HG03342 (cell line): ENCODE measurements at regions not wholly inside any gene's neighbourhood (a gene's known extent, or its start where the extent isn't known, plus 50 kb on each side); places are given as distances from the start of the nearest gene placed in this dataset.

Experiments used
- ATAC-seq: cut with Tn5 transposase; IDR thresholded peaks from one replicate; pipeline ENCODE4 v1.9.1; 2021; ENCODE audit warnings: mild to moderate bottlenecking, moderate library complexity; ENCODE audit not compliant: unreplicated experiment

GRCh38 chrX:139293991-139294390 lies 236.5 kb upstream of the F9 start:
- no peak for ATAC-seq

- peak; percentile 64 for ATAC-seq
Observed at GRCh38 chrX:139290310-139290709, 240.2 kb upstream of the F9 start.

DNA sequence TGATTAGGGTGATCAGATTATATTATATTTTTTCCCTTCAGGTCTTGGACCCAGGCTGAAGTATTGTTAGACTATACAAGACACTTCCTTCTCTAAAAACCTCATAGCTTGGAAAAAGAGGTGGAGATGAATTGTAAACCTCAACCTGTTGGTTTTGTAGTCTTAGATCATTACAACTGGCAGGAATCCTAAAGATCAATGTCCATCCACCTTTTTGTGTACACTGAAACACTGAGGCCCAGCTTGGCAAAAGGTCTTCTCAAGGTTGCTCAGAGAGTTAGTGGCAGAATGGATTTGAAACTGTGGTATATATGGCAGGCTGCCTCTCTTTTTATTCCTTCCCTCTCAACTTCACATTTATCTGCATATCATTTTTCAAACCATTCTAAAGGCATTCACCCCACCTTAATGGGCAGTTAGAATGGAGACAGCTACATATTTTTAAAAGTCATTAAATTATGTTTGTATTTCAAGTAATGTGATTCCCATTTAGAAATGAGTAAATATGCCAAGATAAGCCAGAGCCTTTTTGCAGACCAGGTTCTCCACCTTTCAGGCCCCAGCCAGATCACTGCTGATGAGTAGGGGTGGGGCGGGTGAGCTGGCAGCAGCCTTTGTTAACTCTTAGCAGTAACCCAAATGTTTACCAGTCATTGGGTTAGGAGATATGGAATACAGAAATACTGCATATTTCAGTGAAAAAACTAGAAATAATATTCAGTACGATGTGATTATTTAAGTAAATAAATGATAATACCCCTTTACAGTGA lies 243.2 kb upstream of the F9 start:
- no peak for ATAC-seq

DNA sequence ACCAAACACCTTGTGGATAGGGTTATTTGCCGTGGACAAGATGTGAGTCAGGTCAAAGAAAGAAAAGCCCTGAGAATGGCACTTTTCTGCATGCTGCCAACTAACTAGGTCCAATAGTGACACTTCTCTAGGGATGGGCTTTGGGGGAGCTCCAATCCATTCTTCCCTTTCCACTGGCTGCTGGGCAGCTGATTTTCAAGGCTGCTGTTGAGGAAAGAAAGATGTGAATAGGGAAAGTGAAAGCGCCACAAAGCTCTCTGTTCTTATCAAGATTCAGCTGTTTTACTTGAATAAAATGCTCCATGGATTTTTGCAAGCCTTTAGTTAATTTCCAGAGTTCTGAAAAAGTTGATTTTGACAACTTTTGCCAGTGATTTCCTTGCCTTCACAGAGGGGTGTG lies 244.2 kb upstream of the F9 start:
- ATAC-seq, result no peak

GRCh38 chrX:139267851-139268250 lies 262.7 kb upstream of the F9 start:
- ATAC-seq, result no peak

DNA sequence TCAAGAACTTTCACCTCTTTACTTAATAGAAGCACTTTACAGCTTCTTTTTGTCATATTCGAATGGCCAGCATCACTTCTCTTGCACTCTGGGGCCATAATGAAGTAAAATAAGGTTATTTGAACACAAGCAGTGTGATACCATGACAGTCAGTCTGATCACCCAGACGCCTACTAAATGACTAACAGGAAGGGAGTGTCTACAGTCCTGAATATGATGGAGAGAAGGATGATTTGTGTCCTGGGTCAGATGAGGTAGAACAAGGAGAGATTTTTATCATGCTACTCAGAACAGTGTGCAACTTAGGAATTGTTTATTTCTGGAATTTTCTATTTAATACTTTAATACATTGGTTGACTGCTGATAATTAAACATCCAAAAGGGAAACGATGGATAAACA lies 284.2 kb upstream of the F9 start:
- ATAC-seq, result no peak

- ATAC-seq, result no peak
Observed at GRCh38 chrX:139237141-139237540, 293.4 kb upstream of the F9 start.

DNA sequence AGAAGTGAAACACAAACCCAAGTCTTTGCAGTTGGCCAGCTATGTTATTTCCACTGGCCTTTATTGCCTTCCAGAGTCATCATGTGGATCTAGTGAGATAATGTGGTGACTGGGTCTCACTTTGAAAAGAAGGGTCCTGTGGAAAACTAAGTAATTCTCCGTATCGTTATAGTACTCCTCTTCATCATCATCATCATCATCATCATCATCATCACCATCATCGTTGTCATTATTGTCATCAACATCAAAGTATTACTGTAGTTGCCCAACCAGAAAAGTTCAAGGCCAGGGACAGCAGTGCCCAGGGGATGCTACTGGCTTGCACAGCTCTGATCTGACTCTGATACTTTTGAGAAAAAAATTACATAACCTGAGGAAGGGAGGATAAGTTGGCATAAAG lies 295.6 kb upstream of the F9 start:
- no peak for ATAC-seq

DNA sequence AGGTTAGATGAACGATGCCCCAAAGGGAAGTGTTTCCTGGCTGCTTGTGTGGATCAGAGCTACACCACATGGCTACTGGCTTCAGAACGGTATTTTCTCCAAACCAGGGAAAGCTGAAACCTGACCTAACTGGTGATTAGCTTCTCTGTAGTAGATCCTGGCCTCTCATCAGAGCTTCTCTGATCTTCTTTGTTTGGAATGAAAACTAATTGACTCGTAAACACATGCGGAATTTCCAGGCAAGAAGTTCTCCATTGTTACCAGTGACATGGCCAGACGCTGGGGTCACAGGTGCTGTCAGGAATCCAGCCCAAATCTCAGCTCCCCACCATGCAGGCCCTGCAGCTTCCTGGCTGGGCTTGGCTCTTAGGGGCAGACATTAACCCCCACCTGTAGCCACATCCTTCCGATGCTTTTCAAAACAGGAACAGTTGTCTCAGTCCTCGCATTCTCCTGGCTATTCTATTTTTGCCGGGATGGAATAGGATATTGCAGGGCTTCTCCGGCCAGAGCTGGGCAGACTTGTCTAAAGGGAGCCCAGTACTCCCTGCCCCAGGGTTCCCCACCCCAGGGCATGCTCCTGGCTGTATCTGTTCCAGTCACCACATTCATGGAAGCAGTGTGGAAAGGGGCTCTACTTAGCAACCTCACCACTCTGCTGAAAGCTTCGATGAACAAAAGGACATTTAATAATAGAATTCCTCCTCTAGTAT lies 305.4 kb upstream of the F9 start:
- ATAC-seq, result no peak

DNA sequence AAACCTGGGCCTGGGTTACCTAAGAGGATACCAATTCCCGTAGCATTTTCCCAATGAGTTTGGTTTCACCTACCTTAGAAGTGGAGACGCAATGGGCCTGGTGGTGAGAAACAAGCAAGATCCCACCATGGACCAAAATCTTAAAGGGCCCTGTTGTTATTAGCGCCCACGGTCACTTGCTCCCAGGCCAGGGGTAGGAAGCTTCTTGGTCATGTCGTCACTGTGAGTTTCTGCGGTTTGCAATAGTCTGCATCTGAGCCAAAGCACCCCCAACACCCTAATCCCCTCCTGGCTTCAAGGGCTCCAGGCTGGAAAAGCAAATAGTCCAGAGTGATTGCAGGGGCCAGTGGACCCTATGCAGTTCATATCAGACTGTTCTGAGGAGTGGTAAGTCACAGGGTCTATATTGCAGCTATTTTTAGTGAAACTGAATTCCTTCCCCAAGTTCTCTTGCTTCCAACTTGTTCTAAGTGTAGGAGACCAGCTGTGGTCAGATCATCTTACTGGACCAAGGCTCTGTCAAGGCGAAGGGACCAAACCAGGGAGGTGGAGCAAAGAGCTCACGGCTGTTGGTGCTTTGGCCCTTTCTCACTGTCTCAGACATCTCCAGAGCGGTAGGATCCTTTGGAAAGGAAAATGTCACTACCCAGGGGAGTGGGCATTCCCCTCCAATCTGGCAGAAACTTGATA lies 307.9 kb upstream of the F9 start:
- ATAC-seq, result no peak

GRCh38 chrX:139213241-139213709 lies 317.3 kb upstream of the F9 start:
- no peak for ATAC-seq

DNA sequence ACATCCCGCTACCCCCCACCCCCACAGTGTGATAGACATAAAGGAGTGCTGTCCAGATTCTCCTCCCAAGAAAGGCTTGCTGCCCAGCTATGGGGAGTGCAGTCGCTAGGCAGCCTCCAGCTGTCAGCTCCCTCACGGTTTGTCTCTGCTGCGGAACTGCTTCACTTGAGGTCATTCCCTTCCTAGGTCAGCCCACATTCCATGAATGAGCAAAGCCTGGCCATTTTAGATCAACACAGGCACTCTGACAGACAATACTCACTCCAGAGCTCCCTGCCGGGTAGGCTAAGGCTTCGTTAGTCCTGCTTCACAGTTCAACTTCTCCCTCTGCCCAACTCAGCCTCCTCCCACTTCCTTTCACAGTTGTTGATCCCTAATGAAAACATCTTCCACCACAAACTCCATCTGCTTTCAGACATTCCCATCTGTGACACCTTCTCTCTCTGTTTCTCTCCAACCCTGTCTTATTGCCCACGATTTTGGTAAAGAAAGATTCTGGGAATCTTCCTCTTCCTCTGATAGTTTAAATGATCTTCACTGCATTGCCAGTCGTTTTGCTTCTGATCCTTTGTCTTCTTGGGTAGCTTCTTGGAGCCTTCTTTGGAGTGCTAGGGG lies 318.9 kb upstream of the F9 start:
- no peak for ATAC-seq

DNA sequence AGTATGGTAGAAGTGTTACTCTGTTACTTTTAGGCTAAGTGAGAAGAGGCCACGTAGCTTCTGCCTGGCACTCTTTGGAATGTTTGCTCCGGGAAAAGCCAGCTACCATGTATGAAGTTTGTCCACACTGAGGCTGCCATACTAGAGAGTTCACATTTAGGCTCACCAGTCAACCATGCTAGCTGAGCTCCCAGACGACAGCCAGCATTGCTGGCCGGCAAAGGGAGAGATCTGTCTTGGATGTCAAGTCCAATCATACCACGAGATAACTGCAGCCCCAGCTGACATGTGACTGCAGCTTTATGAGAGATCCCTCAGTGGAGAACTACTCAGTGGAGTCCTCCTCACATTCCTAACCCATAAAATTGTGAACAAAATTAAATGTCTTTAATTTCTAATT lies 321.2 kb upstream of the F9 start:
- ATAC-seq, result no peak

DNA sequence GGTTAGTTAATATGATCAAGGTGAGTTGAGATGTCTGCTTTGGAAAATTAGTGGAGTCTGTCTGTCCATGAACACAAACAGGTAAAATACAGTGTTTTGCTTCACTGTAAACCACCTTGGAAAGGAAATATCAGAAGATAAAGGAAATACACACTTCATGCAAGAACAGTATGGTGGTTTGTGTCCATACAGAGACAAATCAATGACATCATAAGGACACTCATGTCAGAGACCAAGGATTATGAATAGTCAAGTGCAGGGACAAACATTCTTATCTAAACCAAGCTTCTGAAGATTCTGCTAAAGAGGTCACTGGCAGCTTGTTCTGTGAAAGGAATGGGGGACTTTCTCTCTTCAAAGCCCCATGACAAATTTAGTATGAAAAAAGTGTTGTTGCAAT lies 322.9 kb upstream of the F9 start:
- ATAC-seq, result no peak

DNA sequence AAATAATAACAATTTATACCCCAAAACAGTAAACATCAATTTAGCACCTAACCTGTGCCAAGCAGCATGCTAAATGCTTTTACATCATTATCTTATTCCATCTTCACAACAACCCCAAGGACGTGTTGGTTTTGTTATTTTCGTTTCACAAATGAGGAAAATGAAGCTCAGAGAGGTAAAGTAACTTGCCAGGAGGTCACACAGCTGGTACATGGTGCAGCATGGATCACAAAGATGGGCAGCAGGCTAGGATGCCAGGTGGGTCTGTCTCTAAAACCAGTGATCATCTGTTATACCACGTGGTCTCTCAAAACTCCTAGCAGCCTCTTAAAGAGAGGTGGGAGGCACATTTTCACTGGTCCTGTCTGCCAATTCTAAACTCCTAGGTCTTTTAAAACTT lies 323.6 kb upstream of the F9 start:
- ATAC-seq, result no peak

GRCh38 chrX:139204898-139205667 lies 325.5 kb upstream of the F9 start:
- no peak for ATAC-seq

- ATAC-seq, result no peak
Observed at GRCh38 chrX:139204571-139204897, 326.0 kb upstream of the F9 start.

DNA sequence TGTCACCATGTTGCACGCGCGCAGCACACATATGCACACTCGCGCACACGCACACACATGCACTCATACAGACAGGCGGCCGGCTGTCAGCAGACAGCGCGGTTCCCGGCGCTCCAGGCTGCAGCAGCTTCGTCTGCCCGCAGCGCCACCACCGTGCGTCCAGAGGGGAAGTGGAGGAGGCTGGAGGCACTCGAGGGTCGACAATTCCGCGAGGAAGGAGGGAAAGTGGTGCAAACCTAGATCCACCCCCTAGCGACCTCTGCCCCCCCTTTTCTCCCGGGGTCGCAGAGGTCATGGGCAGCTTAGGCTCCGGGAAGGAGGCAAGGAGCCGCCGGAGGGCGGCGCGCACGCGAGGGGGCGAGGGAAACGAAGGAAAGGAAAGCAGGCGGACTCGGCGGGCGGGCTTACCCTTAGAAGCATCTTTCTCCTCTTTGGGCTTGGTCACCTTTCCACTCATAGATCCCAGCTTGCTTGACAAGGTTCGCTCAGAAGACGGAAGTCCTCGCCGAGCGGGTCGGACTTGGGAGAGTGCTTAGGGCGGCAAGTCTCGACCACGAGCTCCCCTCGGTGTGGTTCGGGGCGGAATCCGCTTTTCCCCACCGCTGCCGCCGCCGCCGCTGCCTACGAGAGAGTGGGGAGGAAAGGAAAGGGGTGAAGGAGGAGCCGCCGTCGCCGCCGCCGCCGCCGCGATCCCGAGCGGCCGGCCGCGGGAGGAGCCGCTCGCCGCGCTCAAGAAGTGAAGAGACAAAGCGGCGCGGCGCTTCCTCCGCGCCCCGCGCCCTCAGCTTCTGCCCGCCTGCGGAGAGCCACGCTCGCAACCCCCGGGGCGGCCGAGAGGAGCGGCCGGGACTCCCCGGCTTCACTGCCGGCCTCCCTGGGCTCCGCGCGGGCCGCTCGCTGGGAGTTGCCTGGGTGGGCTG lies 326.6 kb upstream of the F9 start:
- ATAC-seq, result no peak

GRCh38 chrX:139202742-139203420 lies 327.7 kb upstream of the F9 start:
- ATAC-seq, result no peak
